ENCODE measurements at regions not wholly inside any gene's neighbourhood (a gene's known extent, or its start where the extent isn't known, plus 50 kb on each side); places are given as distances from the start of the nearest gene placed in this dataset.

- Histone ChIP-seq H3K36me3 (ENCODE audit: control insufficient read depth in 2 of 4, insufficient read depth in 4 of 4, low read length in 3 of 4) (no peaks in the 10 kb centered on the region), H2AK5ac (ENCODE audit: low read depth, low read length) (no peak overlapping the region), H3K23me2 (ENCODE audit: low read depth, low read length) (no peaks in the 10 kb centered on the region), H4K91ac (replicated peaks; ENCODE audit: insufficient read length, low read length) (no peak overlapping the region), H2AFZ (ENCODE audit: low read length) (no peak overlapping the region), H2BK15ac (ENCODE audit: low read length) (no peak overlapping the region), H3K4me1 (replicated peaks in 1 of 4; ENCODE audit: control insufficient read depth in 3 of 4, insufficient read depth in 4 of 4, low read length in 3 of 4) (no peaks in the 10 kb centered on the region), H2BK20ac (ENCODE audit: low read length) (no peak overlapping the region), H3K4me2 (ENCODE audit: insufficient read depth in 1 of 2, low read depth in 2 of 2, low read length in 2 of 2) (no peak overlapping the region), H3K56ac (replicated peaks; ENCODE audit: insufficient read length, low read depth, low read length) (no peak overlapping the region), H2BK5ac (ENCODE audit: low read depth, low read length) (no peak overlapping the region), H4K20me1 (replicated peaks in 1 of 2; ENCODE audit: control insufficient read depth in 1 of 2, insufficient read depth in 2 of 2, low read length in 2 of 2) (no peaks in the 10 kb centered on the region), H3K9ac (replicated peaks in 1 of 4; ENCODE audit: extremely low read depth in 1 of 4, low read depth in 3 of 4, low read length in 3 of 4) (no peak overlapping the region), H2BK12ac (ENCODE audit: low read depth, low read length) (no peak overlapping the region), H3K27ac (ENCODE audit: low read depth, low read length) (no peak overlapping the region), H4K8ac (ENCODE audit: extremely low read depth, insufficient read depth, low read length) (no peak overlapping the region), H3K79me1 (ENCODE audit: low read depth, low read length) (no peaks in the 10 kb centered on the region), H3K4me3 (ENCODE audit: extremely low read depth in 1 of 4, insufficient read depth in 2 of 4, low read depth in 3 of 4, low read length in 4 of 4) (no peak overlapping the region), H3K9me3 (ENCODE audit: insufficient read depth in 2 of 2, low read depth in 1 of 2, low read length in 1 of 2) (no peaks in the 10 kb centered on the region), H3K14ac (ENCODE audit: insufficient read length) (no peak overlapping the region), H3K79me2 (ENCODE audit: control insufficient read depth in 1 of 2, insufficient read depth in 2 of 2, low read length in 2 of 2) (no peaks in the 10 kb centered on the region), H3K27me3 (replicated peaks in 1 of 4; ENCODE audit: control insufficient read depth in 3 of 4, extremely low read depth in 1 of 4, insufficient read depth in 3 of 4, low read length in 3 of 4) (no peaks in the 10 kb centered on the region), H2BK120ac (replicated peaks; ENCODE audit: low read depth, low read length) (no peak overlapping the region), H3K4ac (replicated peaks; ENCODE audit: insufficient read length, low read depth, low read length) (no peak overlapping the region), H3K18ac (ENCODE audit: extremely low read depth, low read length) (no peak overlapping the region), H3K23ac (ENCODE audit: insufficient read length) (no peak overlapping the region), H4K5ac (ENCODE audit: insufficient read length, low read depth, low read length) (no peak overlapping the region)
- no peak for FAIRE-seq
- CTCF ChIA-PET (ENCODE audit: partially characterized antibody), result no interaction called here
- no peak for DNase-seq (ENCODE audit: low read depth in 1 of 2, low spot score in 2 of 2)
- POLR2A ChIA-PET (ENCODE audit: partially characterized antibody), result no interaction called here
- TF ChIP-seq MAFK (IDR thresholded peaks at IDR 0.05; ENCODE audit: low read depth, low read length) (no peak), CHD1 (IDR thresholded peaks at IDR 0.05; ENCODE audit: low read depth, low read length) (no peak), KDM5A (IDR thresholded peaks at IDR 0.05; ENCODE audit: low read length) (no peak)
- 88% methylated on average over 1 of the region's 1 CpG; no CpG with 5 or more reads in 1 of the 2 experiments for WGBS, 2 experiments (ENCODE audit: extremely low coverage in 1 of 2, insufficient coverage in 1 of 2, insufficient read length in 1 of 2, insufficient replicate concordance in 2 of 2, low coverage in 1 of 2, low lambda C conversion rate in 2 of 2, missing lambda C conversion rate in 1 of 2)
These were observed 676.7 kb upstream of the POU3F3 start for GRCh38 chr2:104177179-104177578.

All from H1 (cell line).